ENCODE measurements at regions not wholly inside any gene's neighbourhood (a gene's known extent, or its start where the extent isn't known, plus 50 kb on each side); places are given as distances from the start of the nearest gene placed in this dataset.
"Not testable (repeated sequence)": the region's sequence is repeated elsewhere in the genome, so short reads cannot be mapped to it uniquely, and the experiment has no call there.

DNA sequence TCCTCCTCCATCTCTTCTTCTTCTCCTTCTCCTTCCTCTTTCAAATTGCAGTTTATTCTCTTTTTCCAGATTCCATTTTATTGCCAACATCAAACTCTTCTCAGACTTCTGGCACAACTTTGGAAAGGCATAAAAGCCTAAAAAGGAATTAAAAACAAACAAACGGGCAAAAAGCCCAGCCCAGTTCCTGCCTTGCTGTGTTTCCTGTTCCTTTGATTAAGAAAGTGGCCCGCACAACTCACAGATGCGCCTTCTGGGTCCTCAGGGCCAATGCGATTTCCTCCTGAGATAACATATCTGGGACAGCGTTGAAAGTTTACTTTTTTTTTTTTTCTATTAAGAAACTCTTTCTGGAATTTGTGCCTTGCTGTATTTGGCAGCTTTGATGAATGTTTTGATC lies 158.7 kb upstream of the UBE3A start:
- CTCF ChIA-PET, result no interaction called here
- peaks cover 4% of the 10 kb centered on the region for H3K27me3 Mint-ChIP-seq

DNA sequence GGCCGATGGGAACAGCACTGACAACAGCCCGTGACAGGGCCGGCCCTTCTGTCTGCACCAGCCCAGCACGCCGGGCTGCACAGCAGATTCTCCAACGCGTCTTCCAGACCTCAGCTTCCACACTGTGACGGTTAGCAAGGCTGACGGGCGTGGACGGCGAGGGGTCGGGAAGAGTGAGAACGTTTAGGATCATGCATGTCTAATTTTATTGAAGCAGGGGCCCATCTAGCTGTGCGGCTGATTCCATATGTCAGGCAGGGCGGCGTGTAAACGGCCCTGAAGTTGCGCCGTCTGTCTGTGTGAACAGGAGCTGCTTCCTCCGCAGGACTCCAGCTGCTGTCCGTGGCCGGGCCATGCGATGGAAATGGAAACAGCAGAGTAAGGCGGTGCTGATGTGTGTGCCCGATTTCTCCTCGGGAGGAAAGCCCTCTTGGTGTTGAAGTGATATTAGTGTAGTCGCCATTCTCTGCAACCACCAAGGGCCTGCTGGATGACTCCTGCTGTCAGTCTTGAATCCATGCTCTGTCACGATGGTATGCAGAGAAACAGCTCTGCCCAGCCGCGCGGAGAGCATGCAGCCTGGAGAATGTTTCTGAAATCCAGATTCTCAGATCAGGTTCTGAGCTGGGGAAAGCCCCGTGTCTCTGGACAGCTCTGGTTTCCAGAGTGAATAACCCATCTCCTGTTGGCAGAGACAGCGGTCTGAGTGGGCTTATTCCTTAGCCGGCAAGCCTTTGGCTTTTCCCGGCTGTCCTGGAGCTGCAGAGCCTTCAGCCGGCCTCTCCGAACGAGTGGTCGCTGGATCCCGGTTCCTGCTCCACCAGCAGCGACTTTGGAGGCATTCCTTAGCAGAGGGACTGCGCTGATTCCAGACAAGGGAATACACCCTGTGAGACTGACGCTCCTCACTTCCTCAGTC lies 158.1 kb upstream of the UBE3A start:
- ChIA-PET CTCF (no interaction called here), POLR2A (no interaction called here)
- DNase-seq, result no peak
- Mint-ChIP-seq H3K27ac (no peak overlapping the region), H3K4me1 (ENCODE audit: low read depth) (no peaks in the 10 kb centered on the region), H3K27me3 (peaks cover 4% of the 10 kb centered on the region), H3K9me3 (no peaks in the 10 kb centered on the region), H3K36me3 (no peaks in the 10 kb centered on the region), H3K4me3 (no peak overlapping the region)
- intact Hi-C loops (cut with micrococcal nuclease), result no loop called here

More for the DNA sequence above, 158.7 kb upstream of the UBE3A start:
- no peaks in the 10 kb centered on the region for H3K4me1 Mint-ChIP-seq (ENCODE audit: low read depth)
- H3K4me3 Mint-ChIP-seq, result no peak overlapping the region
- intact Hi-C loops (cut with micrococcal nuclease), result no loop called here
- POLR2A ChIA-PET, result no interaction called here
- H3K9me3 Mint-ChIP-seq, result no peaks in the 10 kb centered on the region
- H3K36me3 Mint-ChIP-seq, result no peaks in the 10 kb centered on the region
- no peak for DNase-seq
- no peak overlapping the region for H3K27ac Mint-ChIP-seq

DNA sequence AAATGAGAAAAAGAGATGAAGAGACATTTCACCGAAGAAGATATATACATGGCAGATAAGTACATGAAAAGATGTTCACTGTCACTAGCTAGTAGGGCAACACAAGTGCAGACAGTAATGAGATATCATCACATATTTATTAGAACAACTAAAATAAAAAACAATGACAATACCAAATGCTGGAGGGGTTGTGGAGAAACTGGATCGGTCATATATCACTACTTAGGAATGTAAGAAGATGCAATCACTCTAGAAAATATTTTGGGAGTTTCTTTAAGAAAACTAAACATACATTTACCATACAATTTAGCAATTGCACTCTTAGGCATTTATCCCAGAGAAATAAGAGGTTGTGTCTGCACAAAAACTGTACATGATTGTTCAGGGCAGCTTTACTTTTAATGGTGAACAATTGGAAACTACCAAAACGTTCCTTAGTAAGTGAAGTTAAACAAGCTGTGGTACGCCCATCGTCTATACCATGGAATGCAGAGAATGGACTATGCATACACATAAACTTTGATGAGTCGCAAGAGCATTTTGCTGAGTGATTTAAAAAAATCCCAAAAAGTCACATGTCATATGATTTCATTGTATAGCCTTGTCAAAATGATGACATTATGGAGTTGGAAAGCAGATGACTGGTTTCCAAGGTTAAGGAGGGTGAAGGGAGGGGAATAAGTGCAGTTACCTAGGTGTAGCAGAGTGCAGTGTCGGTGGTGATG lies 149.0 kb upstream of the UBE3A start:
- H3K27me3 Mint-ChIP-seq, result peaks cover 1% of the 10 kb centered on the region
- POLR2A ChIA-PET, result no interaction called here
- no peaks in the 10 kb centered on the region for H3K4me1 Mint-ChIP-seq (ENCODE audit: low read depth)
- H3K4me3 Mint-ChIP-seq, result no peak overlapping the region
- H3K9me3 Mint-ChIP-seq, result peaks cover 16% of the 10 kb centered on the region
- DNase-seq, result no peak
- intact Hi-C loops (cut with micrococcal nuclease), result no loop called here
- no peak overlapping the region for H3K27ac Mint-ChIP-seq
- CTCF ChIA-PET, result interaction anchor here (0.7 kb wide), 1 partner anchor 16 kb away, joined by 3 read pairs; no protein-coding TSS in a partner anchor
- H3K36me3 Mint-ChIP-seq, result no peaks in the 10 kb centered on the region

DNA sequence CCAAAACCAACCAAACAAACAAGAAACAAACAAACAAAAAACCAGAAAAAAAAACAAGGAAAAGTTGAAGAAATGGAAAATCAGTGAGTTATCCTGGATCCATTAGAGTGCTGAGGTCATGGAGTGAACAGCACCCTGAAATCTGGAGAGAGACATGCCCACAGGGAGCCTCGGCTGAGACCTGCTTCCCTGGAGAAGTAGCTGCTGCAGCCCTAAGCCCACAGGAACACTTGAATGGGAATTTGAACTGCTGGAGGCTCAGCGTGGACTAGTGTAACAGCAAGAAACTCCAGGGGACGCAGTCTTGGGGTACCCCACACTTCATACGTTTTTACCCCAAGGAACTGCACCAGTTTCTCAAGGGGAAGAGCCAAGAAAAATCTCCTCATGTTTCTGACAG lies 144.1 kb upstream of the UBE3A start:
- ChIA-PET CTCF (no interaction called here), POLR2A (no interaction called here)
- Mint-ChIP-seq H3K36me3 (no peaks in the 10 kb centered on the region), H3K4me3 (no peak overlapping the region), H3K27ac (no peak overlapping the region), H3K4me1 (ENCODE audit: low read depth) (no peaks in the 10 kb centered on the region), H3K27me3 (peaks cover 3% of the 10 kb centered on the region), H3K9me3 (peaks cover 13% of the 10 kb centered on the region)
- DNase-seq, result no peak
- intact Hi-C loops (cut with micrococcal nuclease), result no loop called here

DNA sequence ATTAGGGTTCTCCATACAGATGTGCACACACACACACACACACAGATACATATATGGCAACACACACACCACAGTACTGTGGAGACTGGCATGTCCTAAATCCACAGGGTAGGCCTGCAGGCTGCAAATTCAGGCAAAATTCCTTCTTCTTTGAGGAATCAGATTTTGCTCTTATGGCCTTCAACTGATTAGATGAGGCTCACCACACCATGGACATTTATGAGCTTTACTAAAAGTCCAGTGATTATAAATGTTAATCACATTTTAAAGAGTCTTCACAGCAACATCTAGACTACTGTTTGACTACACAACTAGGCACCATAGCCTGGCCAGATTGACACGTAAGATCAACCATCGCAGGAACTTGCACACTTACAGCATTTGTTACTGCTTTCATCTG lies 140.3 kb upstream of the UBE3A start:
- Mint-ChIP-seq H3K4me1 (ENCODE audit: low read depth) (no peaks in the 10 kb centered on the region), H3K27ac (no peak overlapping the region), H3K9me3 (no peaks in the 10 kb centered on the region), H3K27me3 (peaks cover 2% of the 10 kb centered on the region), H3K4me3 (no peak overlapping the region), H3K36me3 (no peaks in the 10 kb centered on the region)
- DNase-seq, result no peak
- POLR2A ChIA-PET, result no interaction called here
- CTCF ChIA-PET, result no interaction called here
- intact Hi-C loops (cut with micrococcal nuclease), result no loop called here

DNA sequence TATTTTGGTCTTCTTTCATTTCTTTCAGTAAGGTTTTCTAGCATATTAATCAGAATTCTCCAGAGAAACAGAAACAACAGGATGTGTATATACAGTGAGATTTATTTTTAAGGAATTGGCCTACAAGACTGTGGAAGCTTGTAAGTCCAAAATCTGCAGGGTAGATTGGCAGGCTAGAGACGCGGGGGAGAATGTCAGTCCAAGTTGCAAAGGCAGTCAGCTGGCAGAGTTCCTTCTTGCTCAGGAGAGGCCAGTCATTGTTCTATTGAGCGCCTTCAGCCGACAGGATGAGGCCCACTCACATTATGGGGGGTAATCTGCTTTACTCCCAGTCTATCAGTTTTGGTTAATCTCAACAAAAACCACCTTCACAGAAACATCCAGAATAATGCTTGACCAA lies 133.4 kb upstream of the UBE3A start:
- POLR2A ChIA-PET, result no interaction called here
- intact Hi-C loops (cut with micrococcal nuclease), result no loop called here
- no peaks in the 10 kb centered on the region for H3K36me3 Mint-ChIP-seq
- no peaks in the 10 kb centered on the region for H3K4me1 Mint-ChIP-seq (ENCODE audit: low read depth)
- CTCF ChIA-PET, result interaction anchor here (0.6 kb wide), 1 partner anchor 16 kb away, joined by 3 read pairs; no protein-coding TSS in a partner anchor
- H3K27ac Mint-ChIP-seq, result no peak overlapping the region
- DNase-seq, result no peak
- no peaks in the 10 kb centered on the region for H3K9me3 Mint-ChIP-seq
- H3K27me3 Mint-ChIP-seq, result no peaks in the 10 kb centered on the region
- no peak overlapping the region for H3K4me3 Mint-ChIP-seq

DNA sequence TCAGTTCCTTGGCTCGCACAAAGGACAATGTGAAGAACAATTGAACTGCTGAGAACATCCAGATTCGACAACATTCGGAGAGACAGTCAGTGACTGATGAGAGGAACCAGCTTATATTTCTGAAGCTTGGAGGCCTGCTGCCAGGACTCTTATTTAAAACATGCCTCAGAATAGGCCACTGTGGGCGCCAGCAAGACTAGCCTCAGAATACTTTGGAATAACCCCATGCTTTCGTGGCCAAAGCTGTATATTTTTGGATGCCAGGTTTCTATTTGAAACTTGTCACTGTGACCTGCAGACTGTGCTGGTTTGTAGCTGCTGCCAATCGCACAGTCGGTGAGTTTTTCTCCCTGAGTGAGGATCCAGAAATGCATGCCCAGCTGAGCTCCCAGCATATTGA lies 129.9 kb upstream of the UBE3A start:
- Mint-ChIP-seq H3K27me3 (no peaks in the 10 kb centered on the region), H3K36me3 (no peaks in the 10 kb centered on the region), H3K27ac (no peak overlapping the region), H3K4me1 (ENCODE audit: low read depth) (no peaks in the 10 kb centered on the region), H3K9me3 (no peaks in the 10 kb centered on the region), H3K4me3 (no peak overlapping the region)
- no peak for DNase-seq
- POLR2A ChIA-PET, result no interaction called here
- CTCF ChIA-PET, result no interaction called here
- intact Hi-C loops (cut with micrococcal nuclease), result no loop called here

DNA sequence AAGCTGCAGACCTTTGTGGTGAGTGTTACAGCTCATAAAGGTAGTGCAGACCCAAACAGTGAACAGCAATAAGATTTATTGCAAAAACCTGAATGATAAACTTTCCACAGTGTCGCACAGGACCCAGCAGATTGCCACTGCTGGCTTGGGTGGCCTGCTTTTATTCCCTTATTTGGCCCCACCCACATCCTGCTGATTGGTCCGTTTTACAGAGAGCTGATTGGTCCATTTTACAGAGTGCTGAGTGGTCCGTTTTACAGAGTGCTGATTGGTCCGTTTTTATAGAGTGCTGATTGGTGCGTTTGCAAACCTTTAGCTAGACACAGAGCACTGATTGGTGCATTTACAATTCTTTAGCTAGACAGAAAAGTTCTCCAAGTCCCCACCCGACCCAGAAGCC lies 127.7 kb upstream of the UBE3A start:
- DNase-seq; H3K4me1 Mint-ChIP-seq (ENCODE audit: low read depth); POLR2A ChIA-PET; CTCF ChIA-PET; intact Hi-C loops (cut with micrococcal nuclease); H3K4me3 Mint-ChIP-seq; H3K27me3 Mint-ChIP-seq; H3K36me3 Mint-ChIP-seq; H3K9me3 Mint-ChIP-seq; H3K27ac Mint-ChIP-seq: not testable (repeated sequence)

DNA sequence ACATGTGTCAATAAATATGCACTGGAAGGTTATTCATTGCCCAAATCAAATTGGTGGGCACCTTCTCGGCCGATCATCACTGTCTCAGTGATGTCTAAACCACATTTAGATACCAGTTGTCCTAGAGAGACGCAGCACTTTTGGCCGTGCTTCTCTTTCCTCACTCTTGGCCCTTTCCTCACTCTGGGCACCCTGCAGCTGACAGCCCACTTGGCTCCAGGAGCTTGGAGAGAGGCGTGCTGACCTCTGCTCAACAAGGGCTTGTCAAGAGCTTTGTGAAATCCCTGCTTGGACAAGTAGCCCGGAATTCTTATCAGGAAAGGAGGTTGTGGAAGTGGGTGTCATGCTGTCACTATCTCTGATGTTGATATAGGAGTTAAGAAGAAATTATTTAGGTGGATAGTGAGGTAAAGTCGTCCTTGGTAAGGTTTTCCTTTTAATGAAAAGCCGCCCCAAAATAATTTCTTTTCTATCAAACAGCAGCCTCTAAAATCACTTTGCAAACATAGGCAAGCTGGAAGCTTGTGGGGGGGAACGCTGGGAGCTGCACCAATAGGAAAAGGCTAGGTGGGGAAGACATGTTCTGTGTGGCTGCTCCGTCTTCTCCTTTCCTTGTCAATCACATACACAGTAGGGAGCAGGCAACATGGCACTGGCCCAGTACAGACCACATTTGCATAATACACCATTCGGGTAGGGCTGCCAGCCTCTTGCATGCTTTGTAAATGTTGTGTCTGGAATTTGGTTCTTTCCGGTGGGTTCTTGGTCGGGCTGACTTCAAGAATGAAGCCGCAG lies 126.8 kb upstream of the UBE3A start:
- CTCF ChIA-PET, result no interaction called here

DNA sequence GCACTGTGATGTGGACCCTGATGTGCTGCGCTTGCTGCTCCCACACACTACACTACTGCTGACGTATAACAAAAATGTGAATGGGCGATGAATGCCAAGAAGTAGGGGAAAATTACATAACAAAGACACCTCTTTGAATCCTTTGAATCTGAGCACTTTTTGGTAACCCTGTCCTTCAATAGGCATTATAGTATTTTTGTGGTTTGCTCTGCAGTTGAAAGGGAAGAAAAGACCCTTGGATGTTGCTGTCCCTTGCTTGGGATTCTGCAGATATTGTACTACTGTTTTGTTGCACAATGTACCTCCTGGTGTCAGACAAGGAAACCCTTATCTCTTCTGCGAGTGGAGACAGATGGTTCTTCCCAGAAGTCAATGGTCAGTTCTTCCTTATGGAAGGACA lies 124.8 kb upstream of the UBE3A start:
- DNase-seq, result no peak
- CTCF ChIA-PET, result no interaction called here
- Mint-ChIP-seq H3K4me1 (ENCODE audit: low read depth) (no peaks in the 10 kb centered on the region), H3K36me3 (no peaks in the 10 kb centered on the region), H3K9me3 (no peaks in the 10 kb centered on the region), H3K4me3 (no peak overlapping the region), H3K27me3 (no peaks in the 10 kb centered on the region), H3K27ac (no peak overlapping the region)
- intact Hi-C loops (cut with micrococcal nuclease), result no loop called here
- POLR2A ChIA-PET, result no interaction called here

More for the DNA sequence above, 126.8 kb upstream of the UBE3A start:
- Mint-ChIP-seq H3K27ac (no peak overlapping the region), H3K4me1 (ENCODE audit: low read depth) (no peaks in the 10 kb centered on the region), H3K27me3 (no peaks in the 10 kb centered on the region), H3K4me3 (no peak overlapping the region), H3K36me3 (no peaks in the 10 kb centered on the region), H3K9me3 (no peaks in the 10 kb centered on the region)
- POLR2A ChIA-PET, result no interaction called here
- no peak for DNase-seq
- intact Hi-C loops (cut with micrococcal nuclease), result no loop called here

DNA sequence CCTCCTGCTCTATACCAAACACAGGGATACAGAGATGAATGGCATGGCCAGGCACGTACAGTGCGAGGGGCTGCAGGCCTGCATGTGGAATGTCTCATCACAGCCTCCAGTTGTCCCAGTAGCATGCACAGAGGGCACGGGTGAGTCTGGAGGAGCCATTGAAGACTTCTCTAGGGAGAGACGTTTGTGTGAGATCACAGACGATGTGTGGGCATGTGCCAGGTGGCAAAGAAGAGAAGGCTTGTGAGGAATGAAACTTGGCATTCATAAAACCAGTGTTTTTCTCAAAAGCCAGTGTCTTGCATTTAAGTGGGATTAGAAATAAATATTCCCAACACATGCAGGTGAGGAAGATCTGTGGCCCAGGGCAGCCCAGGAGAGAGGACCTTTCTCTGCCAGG lies 119.1 kb upstream of the UBE3A start:
- no peaks in the 10 kb centered on the region for H3K27me3 Mint-ChIP-seq
- DNase-seq, result no peak
- H3K4me1 Mint-ChIP-seq (ENCODE audit: low read depth), result no peaks in the 10 kb centered on the region
- H3K9me3 Mint-ChIP-seq, result no peaks in the 10 kb centered on the region
- no peaks in the 10 kb centered on the region for H3K36me3 Mint-ChIP-seq
- ChIA-PET CTCF (no interaction called here), POLR2A (no interaction called here)
- no peak overlapping the region for H3K4me3 Mint-ChIP-seq
- intact Hi-C loops (cut with micrococcal nuclease), result no loop called here
- no peak overlapping the region for H3K27ac Mint-ChIP-seq

DNA sequence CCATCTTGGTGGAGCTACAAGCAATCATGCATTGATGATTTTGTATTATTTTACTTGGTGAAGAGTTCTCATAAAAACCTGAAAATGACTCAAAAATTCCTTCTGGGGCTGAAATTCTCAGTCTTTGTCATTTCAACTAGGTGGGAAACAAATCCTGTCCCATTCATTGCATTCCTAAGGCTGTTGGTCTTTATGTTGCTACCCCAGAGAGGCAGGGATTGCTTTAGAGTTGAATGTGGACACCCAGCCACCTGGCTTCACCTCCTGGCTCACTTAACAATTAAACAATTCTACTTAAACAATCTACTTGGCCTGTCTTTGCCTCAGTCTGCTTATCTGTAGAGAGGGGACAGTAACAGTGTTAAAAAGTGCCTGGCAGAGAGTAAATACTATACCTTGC lies 117.3 kb upstream of the UBE3A start:
- DNase-seq, result no peak
- Mint-ChIP-seq H3K36me3 (no peaks in the 10 kb centered on the region), H3K4me1 (ENCODE audit: low read depth) (no peaks in the 10 kb centered on the region), H3K27me3 (no peaks in the 10 kb centered on the region), H3K9me3 (no peaks in the 10 kb centered on the region), H3K27ac (no peak overlapping the region), H3K4me3 (no peak overlapping the region)
- intact Hi-C loops (cut with micrococcal nuclease), result no loop called here
- ChIA-PET POLR2A (no interaction called here), CTCF (no interaction called here)
